ENCODE measurements at regions not wholly inside any gene's neighbourhood (a gene's known extent, or its start where the extent isn't known, plus 50 kb on each side); places are given as distances from the start of the nearest gene placed in this dataset.
"Not testable (repeated sequence)": the region's sequence is repeated elsewhere in the genome, so short reads cannot be mapped to it uniquely, and the experiment has no call there.

GRCh38 chr5:135094339-135095051 lies 60.5 kb upstream of the PITX1 start:
- no peak for DNase-seq

GRCh38 chr5:135093483-135093882 lies 59.5 kb upstream of the PITX1 start:
- DNase-seq = not testable (repeated sequence)

GRCh38 chr5:135092476-135092875 lies 58.4 kb upstream of the PITX1 start:
- no peak for DNase-seq

- no peak for DNase-seq
Observed at GRCh38 chr5:135091286-135091685, 57.3 kb upstream of the PITX1 start.

GRCh38 chr5:135089912-135090311 lies 55.9 kb upstream of the PITX1 start:
- no peak for DNase-seq

GRCh38 chr5:135088911-135089310 lies 54.9 kb upstream of the PITX1 start:
- DNase-seq = no peak

- DNase-seq = no peak
Observed at GRCh38 chr5:135087950-135088349, 53.9 kb upstream of the PITX1 start.

GRCh38 chr5:135085936-135086725 lies 52.1 kb upstream of the PITX1 start:
- no peak for DNase-seq

GRCh38 chr5:135085133-135085935 lies 51.3 kb upstream of the PITX1 start:
- no peak for DNase-seq

Data from skin of body (tissue), 1 donor.